ENCODE measurements at regions not wholly inside any gene's neighbourhood (a gene's known extent, or its start where the extent isn't known, plus 50 kb on each side); places are given as distances from the start of the nearest gene placed in this dataset.

DNA sequence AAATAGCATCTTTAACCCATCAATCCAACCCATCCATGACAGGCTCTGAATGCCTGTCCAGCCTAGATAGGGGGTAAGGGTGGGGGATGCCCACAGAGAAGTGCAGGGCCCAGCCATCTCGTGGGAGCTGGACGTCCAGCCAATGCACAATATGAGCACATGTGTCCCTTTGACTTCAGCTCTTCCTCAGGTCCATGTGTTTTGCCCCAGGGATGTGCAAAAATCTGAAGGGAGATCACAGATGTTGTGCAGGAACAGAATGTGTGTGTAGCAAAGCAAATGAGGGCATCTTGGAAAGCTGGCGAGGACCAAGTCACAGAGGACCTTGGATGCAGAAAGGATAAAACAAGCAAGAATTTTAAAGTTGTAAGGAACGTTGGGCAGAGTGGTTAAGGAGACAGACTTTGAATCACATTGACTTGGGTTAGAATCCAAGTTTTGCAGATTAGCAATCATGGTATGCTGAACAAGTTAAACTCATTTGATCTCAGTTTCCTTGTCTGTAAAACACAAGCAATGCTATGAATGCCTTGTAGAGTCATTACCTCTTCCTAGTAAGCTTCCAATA is 104.5 kb downstream of the TTC32 start:
- H2AFZ ChIP-seq (ENCODE audit: insufficient read depth, low read depth, low read length, poor library complexity, severe bottlenecking), result no peak overlapping the region

More for the DNA sequence above, 104.5 kb downstream of the TTC32 start:
- CTCF ChIA-PET, result no interaction called here
- no peak for DNase-seq
- ATAC-seq (ENCODE audit: low read depth), result no peak
- Histone ChIP-seq H3K4me2 (replicated peaks; ENCODE audit: low read depth, low read length, poor library complexity, severe bottlenecking) (no peak overlapping the region), H3K4me3 (ENCODE audit: control extremely low read depth in 1 of 5, extremely low read depth in 1 of 5, insufficient read depth in 1 of 5, low read depth in 2 of 5, low read length in 4 of 5) (no peak overlapping the region), H3K36me3 (replicated peaks in 1 of 2; ENCODE audit: control extremely low read depth in 1 of 2, control insufficient read depth in 1 of 2, extremely low read depth in 1 of 2, insufficient read depth in 2 of 2, low read length in 1 of 2) (no peaks in the 10 kb centered on the region), H3K27ac (ENCODE audit: low read length in 2 of 2) (no peak overlapping the region), H3K9ac (ENCODE audit: low read length) (no peak overlapping the region), H3K79me2 (ENCODE audit: control insufficient read depth, insufficient read depth, low read length) (no peaks in the 10 kb centered on the region), H3K4me1 (ENCODE audit: control insufficient read depth in 2 of 2, insufficient read depth in 2 of 2, low read length in 2 of 2) (no peaks in the 10 kb centered on the region), H4K20me1 (ENCODE audit: control insufficient read depth, insufficient read depth, low read length, poor library complexity, severe bottlenecking) (no peaks in the 10 kb centered on the region), H3K27me3 (replicated peaks in 1 of 4; ENCODE audit: control extremely low read depth in 1 of 4, control insufficient read depth in 3 of 4, insufficient read depth in 4 of 4, low read length in 3 of 4) (peaks cover 0 to 4% (median 0%) of the 10 kb centered on the region in 4 experiments), H3K9me3 (ENCODE audit: control extremely low read depth in 1 of 3, control insufficient read depth in 2 of 3, insufficient read depth in 1 of 3, low read length in 2 of 3) (peaks cover 0 to under 1% (median 0%) of the 10 kb centered on the region in 3 donors)
- POLR2A ChIA-PET, result no interaction called here
- TF ChIP-seq EZH2 (IDR thresholded peaks at IDR 0.05; ENCODE audit: borderline replicate concordance, insufficient read depth, low read depth, low read length, poor library complexity, severe bottlenecking), result no peak
- no peak for TF ChIP-seq CTCF (IDR thresholded peaks at IDR 0.05)
- 79% methylated on average over 4 of the region's 4 CpGs for WGBS (ENCODE audit: insufficient coverage)
- H3K4me3 Mint-ChIP-seq, result no peak overlapping the region
- no peaks in the 10 kb centered on the region for H3K9me3 Mint-ChIP-seq (ENCODE audit: insufficient read depth)
- peaks cover 4% of the 10 kb centered on the region for H3K27me3 Mint-ChIP-seq
- intact Hi-C loops (cut with micrococcal nuclease), result no loop called here
- H3K27ac Mint-ChIP-seq, result no peak overlapping the region
- no peaks in the 10 kb centered on the region for H3K4me1 Mint-ChIP-seq

Data from B cell (primary cell).